Fibroblast of lung (primary cell): ENCODE measurements at regions not wholly inside any gene's neighbourhood (a gene's known extent, or its start where the extent isn't known, plus 50 kb on each side); places are given as distances from the start of the nearest gene placed in this dataset.

Source experiments
- DNase-seq, 2 donors: peaks; one replicate each; pipeline versions ENCODE4 v3.0.0 to v3.0.0-alpha.2; 2010; ENCODE audit warnings: low read depth in 2 of 2
- H2AFZ ChIP-seq: 2 replicates; pipeline ENCODE4 v1.5.1; 2012; ENCODE audit warnings: low read length, control low read depth, inconsistent platforms
- H3K27ac ChIP-seq: 2 replicates; pipeline ENCODE4 v1.5.1; 2011; ENCODE audit warnings: low read length, control low read depth; ENCODE audit not compliant: insufficient read depth
- H3K27me3 ChIP-seq: 2 replicates; pipeline ENCODE4 v1.5.1; 2011; ENCODE audit warnings: mild to moderate bottlenecking, low read length; ENCODE audit not compliant: control insufficient read depth, insufficient read depth
- H3K36me3 ChIP-seq: 2 replicates; pipeline ENCODE4 v1.5.1; 2011; ENCODE audit warnings: low read length; ENCODE audit not compliant: control insufficient read depth, insufficient read depth
- H3K4me1 ChIP-seq: 2 replicates; pipeline ENCODE4 v1.5.1; 2011; ENCODE audit warnings: low read length; ENCODE audit not compliant: control insufficient read depth, insufficient read depth; ENCODE audit errors: extremely low read depth
- H3K4me2 ChIP-seq: 2 replicates; pipeline ENCODE4 v1.5.1; 2011; ENCODE audit warnings: low read length, control low read depth; ENCODE audit not compliant: insufficient read depth; ENCODE audit errors: extremely low read depth
- H3K4me3 ChIP-seq, 4 experiments: fragments of 200-600 bp in 1 of 4; sonication (generic) in 1 of 4; replicated peaks in 1 of 4; 2 replicates each; pipeline ENCODE4 v1.5.1; 2011 to 2016; ENCODE audit warnings: low read length in 4 of 4, low read depth in 3 of 4, mild to moderate bottlenecking in 3 of 4, control low read depth in 2 of 4, inconsistent platforms in 1 of 4, mixed read lengths in 1 of 4; ENCODE audit not compliant: insufficient read depth in 1 of 4; ENCODE audit errors: control extremely low read depth in 1 of 4
- H3K79me2 ChIP-seq: 2 replicates; pipeline ENCODE4 v1.5.1; 2012; ENCODE audit warnings: mild to moderate bottlenecking, low read length, inconsistent platforms; ENCODE audit not compliant: control insufficient read depth, insufficient read depth
- H3K9ac ChIP-seq: 2 replicates; pipeline ENCODE4 v1.5.1; 2011; ENCODE audit warnings: mild to moderate bottlenecking, low read length, control low read depth; ENCODE audit not compliant: insufficient read depth
- H3K9me3 ChIP-seq: 2 replicates; pipeline ENCODE4 v1.5.1; 2012; ENCODE audit warnings: low read depth, low read length; ENCODE audit not compliant: control insufficient read depth, insufficient read depth
- H4K20me1 ChIP-seq: 2 replicates; pipeline ENCODE4 v1.5.1; 2011; ENCODE audit warnings: low read length; ENCODE audit not compliant: control insufficient read depth, insufficient read depth; ENCODE audit errors: extremely low read depth
- CTCF ChIP-seq, 2 donors: IDR thresholded peaks in 1 of 2; conservative IDR thresholded peaks in 1 of 2; 1 replicate in 1 of 2; 2 replicates in 1 of 2; pipeline ENCODE4 v1.5.1; 2011 to 2012; ENCODE audit warnings: low read length in 2 of 2, control low read depth in 1 of 2, inconsistent platforms in 1 of 2, low read depth in 1 of 2, mild to moderate bottlenecking in 1 of 2
- EZH2 ChIP-seq: IDR thresholded peaks from 2 replicates; pipeline ENCODE4 v1.5.1; 2012; ENCODE audit warnings: low read length, control low read depth, mild to moderate bottlenecking; ENCODE audit errors: missing control alignments

- no peak overlapping the region for H3K27ac ChIP-seq
- DNase-seq: peak in 1 of 2 donors; percentile 54
- no peaks in the 10 kb centered on the region for H4K20me1 ChIP-seq
- H3K9ac ChIP-seq: no peak overlapping the region
- H3K4me1 ChIP-seq: no peaks in the 10 kb centered on the region
- H3K9me3 ChIP-seq: no peaks in the 10 kb centered on the region
- no peaks in the 10 kb centered on the region for H3K36me3 ChIP-seq
- no peak for TF ChIP-seq CTCF (conservative IDR thresholded peaks at IDR 0.05 in 1 of 2, IDR thresholded peaks at IDR 0.05 in 1 of 2; ENCODE audit: low read depth in 1 of 2, low read length in 2 of 2)
- TF ChIP-seq EZH2: no peak
- no peak overlapping the region for H3K4me2 ChIP-seq
- no peaks in the 10 kb centered on the region for H3K27me3 ChIP-seq
- no peak overlapping the region for H2AFZ ChIP-seq
- H3K4me3 ChIP-seq: no peak overlapping the region
- no peaks in the 10 kb centered on the region for H3K79me2 ChIP-seq
These were observed 637.2 kb upstream of the MIR17HG start for GRCh38 chr13:90710164-90710759.

- no peak overlapping the region for H3K27ac ChIP-seq
- H4K20me1 ChIP-seq: no peaks in the 10 kb centered on the region
- H2AFZ ChIP-seq: no peak overlapping the region
- H3K4me1 ChIP-seq: no peaks in the 10 kb centered on the region
- TF ChIP-seq EZH2 (no peak), CTCF (conservative IDR thresholded peaks at IDR 0.05 in 1 of 2, IDR thresholded peaks at IDR 0.05 in 1 of 2; ENCODE audit: low read depth in 1 of 2, low read length in 2 of 2) (no peak)
- DNase-seq: no peak
- H3K27me3 ChIP-seq: no peaks in the 10 kb centered on the region
- no peaks in the 10 kb centered on the region for H3K9me3 ChIP-seq
- no peak overlapping the region for H3K4me3 ChIP-seq
- no peak overlapping the region for H3K9ac ChIP-seq
- H3K36me3 ChIP-seq: no peaks in the 10 kb centered on the region
- no peaks in the 10 kb centered on the region for H3K79me2 ChIP-seq
- H3K4me2 ChIP-seq: no peak overlapping the region
These were observed 633.9 kb upstream of the MIR17HG start for GRCh38 chr13:90713441-90714133.

- H3K79me2 ChIP-seq: no peaks in the 10 kb centered on the region
- H2AFZ ChIP-seq: no peak overlapping the region
- no peak overlapping the region for H3K4me3 ChIP-seq
- no peaks in the 10 kb centered on the region for H3K36me3 ChIP-seq
- no peak overlapping the region for H3K27ac ChIP-seq
- no peaks in the 10 kb centered on the region for H3K9me3 ChIP-seq
- no peaks in the 10 kb centered on the region for H4K20me1 ChIP-seq
- TF ChIP-seq CTCF (conservative IDR thresholded peaks at IDR 0.05 in 1 of 2, IDR thresholded peaks at IDR 0.05 in 1 of 2; ENCODE audit: low read depth in 1 of 2, low read length in 2 of 2) (no peak), EZH2 (no peak)
- DNase-seq: no peak
- no peaks in the 10 kb centered on the region for H3K4me1 ChIP-seq
- no peaks in the 10 kb centered on the region for H3K27me3 ChIP-seq
- no peak overlapping the region for H3K9ac ChIP-seq
- H3K4me2 ChIP-seq: no peak overlapping the region
These were observed 632.0 kb upstream of the MIR17HG start for GRCh38 chr13:90715485-90715884.
